Ovary (tissue), 3 donors: ENCODE measurements at regions not wholly inside any gene's neighbourhood (a gene's known extent, or its start where the extent isn't known, plus 50 kb on each side); places are given as distances from the start of the nearest gene placed in this dataset.

Source experiments
- EP300 ChIP-seq: sonication (generic); formaldehyde crosslinking; IDR thresholded peaks from one replicate; pipeline ENCODE4 v1.6.1; 2017; ENCODE audit warnings: antibody characterized with exemption
- POLR2A ChIP-seq: fragments of 450-650 bp; IDR thresholded peaks from one replicate; pipeline ENCODE4 v1.6.1; 2017; ENCODE audit warnings: antibody characterized with exemption, mild to moderate bottlenecking, moderate library complexity
- TF ChIP-seq, protein P1 (sequence below), 3 donors: fragments of 450-650 bp in 2 of 3; fragments of 200-600 bp in 1 of 3; IDR thresholded peaks; one replicate each; pipeline versions ENCODE4 v1.5.1 to v1.8.0; 2016 to 2022; ENCODE audit warnings: antibody characterized with exemption in 3 of 3, mild to moderate bottlenecking in 1 of 3
- donor health status: DM: no; HTN: no; CAD: no.

DNA sequence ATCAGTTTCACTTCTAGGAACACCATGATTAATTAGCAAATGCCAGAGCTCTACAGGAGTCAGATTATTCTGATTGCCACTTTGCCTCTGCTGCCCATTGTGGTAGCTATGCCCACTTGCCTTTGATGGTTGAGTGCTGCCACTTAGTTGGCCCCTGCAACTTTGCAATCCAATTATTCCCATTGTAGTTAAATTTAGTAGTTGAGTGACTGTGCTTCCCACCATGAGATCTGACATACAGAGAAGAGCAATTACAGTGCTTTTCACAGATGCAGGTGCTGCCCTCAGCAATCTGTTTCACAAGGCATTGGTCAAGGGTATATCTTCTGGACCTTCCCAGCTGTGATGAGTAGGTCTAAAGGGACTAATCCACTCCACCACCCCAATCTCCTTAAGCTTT is 468.4 kb upstream of the RGS6 start:
- TF ChIP-seq, protein P1, sequence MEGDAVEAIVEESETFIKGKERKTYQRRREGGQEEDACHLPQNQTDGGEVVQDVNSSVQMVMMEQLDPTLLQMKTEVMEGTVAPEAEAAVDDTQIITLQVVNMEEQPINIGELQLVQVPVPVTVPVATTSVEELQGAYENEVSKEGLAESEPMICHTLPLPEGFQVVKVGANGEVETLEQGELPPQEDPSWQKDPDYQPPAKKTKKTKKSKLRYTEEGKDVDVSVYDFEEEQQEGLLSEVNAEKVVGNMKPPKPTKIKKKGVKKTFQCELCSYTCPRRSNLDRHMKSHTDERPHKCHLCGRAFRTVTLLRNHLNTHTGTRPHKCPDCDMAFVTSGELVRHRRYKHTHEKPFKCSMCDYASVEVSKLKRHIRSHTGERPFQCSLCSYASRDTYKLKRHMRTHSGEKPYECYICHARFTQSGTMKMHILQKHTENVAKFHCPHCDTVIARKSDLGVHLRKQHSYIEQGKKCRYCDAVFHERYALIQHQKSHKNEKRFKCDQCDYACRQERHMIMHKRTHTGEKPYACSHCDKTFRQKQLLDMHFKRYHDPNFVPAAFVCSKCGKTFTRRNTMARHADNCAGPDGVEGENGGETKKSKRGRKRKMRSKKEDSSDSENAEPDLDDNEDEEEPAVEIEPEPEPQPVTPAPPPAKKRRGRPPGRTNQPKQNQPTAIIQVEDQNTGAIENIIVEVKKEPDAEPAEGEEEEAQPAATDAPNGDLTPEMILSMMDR (IDR thresholded peaks at IDR 0.05), result no peak
- TF ChIP-seq POLR2A, result no peak
- no peak for TF ChIP-seq EP300
